Stimulated activated memory B cell treated with anti-CD40 and anti-IgM and Interleukin-4, amounts not matched to agents 10 μg/mL and 1 μg/mL and 100 μg/mL, for 72 hours (primary cell): ENCODE measurements at regions not wholly inside any gene's neighbourhood (a gene's known extent, or its start where the extent isn't known, plus 50 kb on each side); places are given as distances from the start of the nearest gene placed in this dataset.

Experiments used
- ATAC-seq: fragments of 150-1000 bp; cut with Tn5 transposase; 2 replicates; pipeline ENCODE4 v1.10.0; 2021
- H3K27ac Mint-ChIP-seq: one replicate; pipeline ENCODE4 v1.8.0; 2022; ENCODE audit warnings: mild to moderate bottlenecking, mixed read lengths
- H3K27me3 Mint-ChIP-seq: one replicate; pipeline ENCODE4 v1.8.0; 2022; ENCODE audit warnings: mixed read lengths
- H3K36me3 Mint-ChIP-seq: one replicate; pipeline ENCODE4 v1.8.0; 2022; ENCODE audit warnings: mixed read lengths
- H3K4me1 Mint-ChIP-seq: one replicate; pipeline ENCODE4 v1.8.0; 2022; ENCODE audit warnings: mixed read lengths
- H3K4me3 Mint-ChIP-seq: one replicate; pipeline ENCODE4 v1.8.0; 2022; ENCODE audit warnings: mild to moderate bottlenecking, moderate library complexity, mixed read lengths
- H3K9me3 Mint-ChIP-seq: one replicate; pipeline ENCODE4 v1.8.0; 2022; ENCODE audit warnings: mixed read lengths

GRCh38 chr7:116436305-116436826 lies 63.2 kb upstream of the CAV2 start:
- Mint-ChIP-seq H3K27ac (no peak overlapping the region), H3K4me1 (no peaks in the 10 kb centered on the region), H3K36me3 (no peaks in the 10 kb centered on the region), H3K9me3 (no peaks in the 10 kb centered on the region), H3K27me3 (peaks cover 28% of the 10 kb centered on the region), H3K4me3 (no peak overlapping the region)
- ATAC-seq = no peak

- Mint-ChIP-seq H3K36me3 (no peaks in the 10 kb centered on the region), H3K9me3 (no peaks in the 10 kb centered on the region), H3K27ac (no peak overlapping the region), H3K4me1 (no peaks in the 10 kb centered on the region), H3K4me3 (no peak overlapping the region), H3K27me3 (peaks cover 12% of the 10 kb centered on the region)
- ATAC-seq = no peak
These were observed 61.3 kb upstream of the CAV2 start for GRCh38 chr7:116438267-116438666.

GRCh38 chr7:116439005-116439404 lies 60.5 kb upstream of the CAV2 start:
- no peak overlapping the region for H3K27ac Mint-ChIP-seq
- H3K4me1 Mint-ChIP-seq = no peaks in the 10 kb centered on the region
- peaks cover 10% of the 10 kb centered on the region for H3K27me3 Mint-ChIP-seq
- no peak overlapping the region for H3K4me3 Mint-ChIP-seq
- ATAC-seq = no peak
- no peaks in the 10 kb centered on the region for H3K9me3 Mint-ChIP-seq
- H3K36me3 Mint-ChIP-seq = no peaks in the 10 kb centered on the region

- Mint-ChIP-seq H3K9me3 (no peaks in the 10 kb centered on the region), H3K4me3 (no peak overlapping the region), H3K36me3 (no peaks in the 10 kb centered on the region), H3K27ac (no peak overlapping the region), H3K4me1 (no peaks in the 10 kb centered on the region), H3K27me3 (peaks cover 20% of the 10 kb centered on the region)
- ATAC-seq = no peak
These were observed 59.5 kb upstream of the CAV2 start for GRCh38 chr7:116439841-116440549.

- Mint-ChIP-seq H3K36me3 (no peaks in the 10 kb centered on the region), H3K9me3 (no peaks in the 10 kb centered on the region), H3K27ac (no peak overlapping the region), H3K4me3 (no peak overlapping the region), H3K27me3 (peaks cover 24% of the 10 kb centered on the region), H3K4me1 (no peaks in the 10 kb centered on the region)
- ATAC-seq = no peak
These were observed 58.0 kb upstream of the CAV2 start for GRCh38 chr7:116441534-116441933.

- no peaks in the 10 kb centered on the region for H3K4me1 Mint-ChIP-seq
These were observed 56.4 kb upstream of the CAV2 start for GRCh38 chr7:116443101-116443523.

DNA sequence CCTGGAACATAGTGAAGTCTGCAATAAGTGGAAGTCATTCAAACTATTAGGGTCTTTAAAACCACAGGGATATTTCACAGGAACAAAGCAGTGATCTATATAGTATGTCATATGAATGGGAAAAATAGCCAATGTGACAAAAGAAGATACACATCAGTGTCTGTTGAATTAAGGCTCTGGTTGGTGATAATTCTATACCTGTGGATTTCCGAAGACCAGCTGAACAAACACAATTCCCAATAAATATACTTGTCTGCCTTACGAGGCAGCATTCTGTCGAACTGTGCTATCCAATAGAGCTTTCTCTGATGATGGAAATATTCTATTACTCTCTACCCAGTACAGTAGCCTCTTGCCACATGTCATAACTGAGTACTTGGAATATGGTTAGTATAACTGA lies 55.9 kb upstream of the CAV2 start:
- ATAC-seq = no peak
- H3K9me3 Mint-ChIP-seq = no peaks in the 10 kb centered on the region
- no peaks in the 10 kb centered on the region for H3K36me3 Mint-ChIP-seq
- H3K4me1 Mint-ChIP-seq = no peaks in the 10 kb centered on the region
- no peak overlapping the region for H3K4me3 Mint-ChIP-seq
- H3K27ac Mint-ChIP-seq = no peak overlapping the region
- H3K27me3 Mint-ChIP-seq = peaks cover 19% of the 10 kb centered on the region

More at GRCh38 chr7:116443101-116443523, 56.4 kb upstream of the CAV2 start:
- no peaks in the 10 kb centered on the region for H3K36me3 Mint-ChIP-seq
- peaks cover 19% of the 10 kb centered on the region for H3K27me3 Mint-ChIP-seq
- no peak overlapping the region for H3K4me3 Mint-ChIP-seq
- no peaks in the 10 kb centered on the region for H3K9me3 Mint-ChIP-seq
- ATAC-seq = no peak
- H3K27ac Mint-ChIP-seq = no peak overlapping the region

GRCh38 chr7:116445447-116446211 lies 53.9 kb upstream of the CAV2 start:
- no peak for ATAC-seq
- no peaks in the 10 kb centered on the region for H3K9me3 Mint-ChIP-seq
- peaks cover 26% of the 10 kb centered on the region for H3K27me3 Mint-ChIP-seq
- no peaks in the 10 kb centered on the region for H3K36me3 Mint-ChIP-seq
- H3K4me3 Mint-ChIP-seq = no peak overlapping the region
- no peaks in the 10 kb centered on the region for H3K4me1 Mint-ChIP-seq
- H3K27ac Mint-ChIP-seq = no peak overlapping the region

- H3K4me3 Mint-ChIP-seq = no peak overlapping the region
- no peaks in the 10 kb centered on the region for H3K9me3 Mint-ChIP-seq
- H3K27ac Mint-ChIP-seq = no peak overlapping the region
- no peaks in the 10 kb centered on the region for H3K36me3 Mint-ChIP-seq
- no peaks in the 10 kb centered on the region for H3K4me1 Mint-ChIP-seq
- peaks cover 26% of the 10 kb centered on the region for H3K27me3 Mint-ChIP-seq
- no peak for ATAC-seq
These were observed 53.2 kb upstream of the CAV2 start for GRCh38 chr7:116446212-116446855.

- Mint-ChIP-seq H3K27ac (no peak overlapping the region), H3K9me3 (no peaks in the 10 kb centered on the region), H3K4me3 (no peak overlapping the region), H3K36me3 (no peaks in the 10 kb centered on the region), H3K27me3 (peaks cover 26% of the 10 kb centered on the region), H3K4me1 (no peaks in the 10 kb centered on the region)
- ATAC-seq = no peak
These were observed 52.1 kb upstream of the CAV2 start for GRCh38 chr7:116447436-116447835.

GRCh38 chr7:116447966-116448839 lies 51.3 kb upstream of the CAV2 start:
- H3K9me3 Mint-ChIP-seq = no peaks in the 10 kb centered on the region

DNA sequence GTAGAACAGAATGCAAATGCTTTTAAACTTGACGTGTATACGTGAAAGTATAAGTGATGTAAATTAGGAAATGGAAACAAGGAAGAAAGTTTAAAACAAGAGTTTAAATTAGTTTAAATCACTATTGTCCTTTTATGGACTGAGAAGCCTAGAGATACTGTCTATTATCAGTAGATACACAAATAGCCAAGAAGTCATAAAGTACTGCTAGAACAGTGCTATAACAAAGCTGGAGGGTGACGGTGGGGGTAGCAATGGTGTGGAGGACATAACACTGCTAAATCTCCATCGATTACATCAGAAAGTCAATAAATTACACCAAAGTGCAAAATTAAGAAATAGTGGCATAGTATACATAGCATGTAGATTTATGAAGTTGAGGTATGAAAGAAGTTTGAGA lies 50.1 kb upstream of the CAV2 start:
- no peak overlapping the region for H3K4me3 Mint-ChIP-seq
- no peak for ATAC-seq
- H3K36me3 Mint-ChIP-seq = no peaks in the 10 kb centered on the region
- H3K27ac Mint-ChIP-seq = no peak overlapping the region
- no peaks in the 10 kb centered on the region for H3K4me1 Mint-ChIP-seq
- no peaks in the 10 kb centered on the region for H3K9me3 Mint-ChIP-seq
- peaks cover 20% of the 10 kb centered on the region for H3K27me3 Mint-ChIP-seq

More at GRCh38 chr7:116447966-116448839, 51.3 kb upstream of the CAV2 start:
- no peaks in the 10 kb centered on the region for H3K4me1 Mint-ChIP-seq
- no peak overlapping the region for H3K4me3 Mint-ChIP-seq
- no peak for ATAC-seq
- no peak overlapping the region for H3K27ac Mint-ChIP-seq
- H3K27me3 Mint-ChIP-seq = peaks cover 26% of the 10 kb centered on the region
- no peaks in the 10 kb centered on the region for H3K36me3 Mint-ChIP-seq
